Heart left ventricle (tissue), 16 donors: ENCODE measurements at regions not wholly inside any gene's neighbourhood (a gene's known extent, or its start where the extent isn't known, plus 50 kb on each side); places are given as distances from the start of the nearest gene placed in this dataset.

Experiments used
- ATAC-seq, 4 donors: fragments of 200-7000 bp; cut with Tn5 transposase; one replicate each; pipeline ENCODE4 v1.9.1; 2020 to 2022; ENCODE audit warnings: moderate library complexity in 4 of 4, mild to moderate bottlenecking in 3 of 4, moderate number of reproducible peaks in 1 of 4
- DNase-seq, 5 donors: peaks; one replicate each; pipeline ENCODE4 v3.0.0-alpha.2; 2020
- H3K27ac ChIP-seq, 12 donors: fragments of 200-600 bp; sonication (generic) in 4 of 12; one replicate each; pipeline versions ENCODE4 v1.5.0 to v1.8.0; 2016 to 2022; ENCODE audit warnings: mild to moderate bottlenecking in 2 of 12
- H3K27me3 ChIP-seq, 9 donors: fragments of 200-600 bp; sonication (generic) in 2 of 9; one replicate each; pipeline versions ENCODE4 v1.5.1 to v1.8.0; 2016 to 2022; ENCODE audit warnings: mild to moderate bottlenecking in 3 of 9
- H3K36me3 ChIP-seq, 9 donors: fragments of 200-600 bp; sonication (generic) in 2 of 9; one replicate each; pipeline versions ENCODE4 v1.5.0 to v1.8.0; 2018 to 2022; ENCODE audit warnings: mild to moderate bottlenecking in 2 of 9
- H3K4me1 ChIP-seq, 12 donors: fragments of 200-600 bp; sonication (generic) in 4 of 12; one replicate each; pipeline versions ENCODE4 v1.5.0 to v1.8.0; 2016 to 2022; ENCODE audit warnings: mild to moderate bottlenecking in 3 of 12
- H3K4me3 ChIP-seq, 12 donors: fragments of 200-600 bp; sonication (generic) in 4 of 12; one replicate each; pipeline versions ENCODE4 v1.5.0 to v1.8.0; 2017 to 2022; ENCODE audit warnings: mild to moderate bottlenecking in 9 of 12, moderate library complexity in 4 of 12
- H3K9me3 ChIP-seq, 12 donors: fragments of 200-600 bp; sonication (generic) in 4 of 12; one replicate each; pipeline versions ENCODE4 v1.5.0 to v1.8.0; 2016 to 2022; ENCODE audit warnings: mild to moderate bottlenecking in 1 of 12
- CTCF ChIP-seq, 12 donors: fragments of 200-600 bp; sonication (generic) in 4 of 12; IDR thresholded peaks; one replicate each; pipeline versions ENCODE4 v1.5.0 to v1.8.0; 2018 to 2022; ENCODE audit warnings: antibody characterized with exemption in 12 of 12, mild to moderate bottlenecking in 5 of 12
- POLR2A ChIP-seq, 2 donors: fragments of 450-650 bp; IDR thresholded peaks; one replicate each; pipeline ENCODE4 v1.6.1; 2017; ENCODE audit warnings: antibody characterized with exemption in 2 of 2, mild to moderate bottlenecking in 2 of 2, moderate library complexity in 2 of 2
- WGBS, 4 donors: extraction: QIAGEN DNeasy Blood & Tissue Kit in 2 of 4; methylation state at CpG; one replicate each; pipeline versions ENCODE4 v1.1.5 to v1.1.7; 2013 to 2018; 5-methylcytosine and 5-hydroxymethylcytosine counted together
- intact Hi-C, 10 donors: fragments of 100-400 bp; cut with DNase I; formaldehyde crosslinking; loops; one replicate each; pipeline versions ENCODE4 v1.11.1 to v1.14.2; 2022
- donor health status: ischemic (EF 13 %, LVEDD 7.1; RV severe dilation, severe dysfunction).
- donor health status: healthy with polysubstance abuse.
- donor health status: DM: no; HTN: yes; CAD: no.
- donor health status: DM: no; HTN: no; CAD: no.
- donor health status: ischemic (EF 25% LVEDD 6.9; RV normal size, moderate dysfunction).
- donor health status: ischemic (EF 25% LVEDD 5.7; RV mildly dilated, moderate dysfunction).
- donor health status: healthy.
- donor health status: DM: yes; HTN: yes; CAD: no.
- donor health status: ischemic (EF 35%, LVEDD 5.7; RV mildly dilated, moderate dysfunction).
- donor health status: nonischemic (EF 11% LVEDD 7.7; RV severe dilation, severe dysfunction).
- donor health status: DM: yes; HTN: yes; CAD: no.
- donor health status: PGD.
- donor health status: ischemic (EF 29% LVEDD 5.4; RV normal size, mild dysfunction).
- donor health status: nonischemic (EF 23%, LVEDD 6.1; RV moderate dilation, normal function).

DNA sequence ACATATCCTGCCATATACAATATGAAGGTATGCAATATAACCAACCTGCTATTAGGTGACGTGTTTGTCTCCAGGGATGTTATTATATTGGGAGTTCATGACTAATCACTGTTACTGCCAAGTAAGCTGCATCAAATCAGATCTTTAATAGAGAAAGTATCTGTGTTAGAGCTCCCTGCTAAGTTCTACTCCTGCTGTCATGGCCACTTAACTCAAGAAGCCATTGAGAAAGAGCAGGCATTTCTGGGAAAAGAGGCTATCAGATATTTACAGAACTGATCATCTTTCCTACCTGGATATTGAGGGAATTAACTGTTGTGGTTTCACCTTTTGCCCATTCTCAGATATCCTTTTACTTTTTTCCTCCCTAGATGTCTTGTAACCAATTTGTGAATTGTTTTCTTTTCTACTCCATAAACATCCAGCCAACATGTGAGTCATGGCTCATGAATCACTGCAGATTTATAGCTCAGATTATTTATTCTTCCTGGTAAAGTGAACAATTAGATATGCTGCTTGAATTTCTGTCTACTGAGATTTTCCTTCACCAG, 634.8 kb upstream of the FAM174A start:
- intact Hi-C loops: no loop called here
- WGBS, 4 donors: 73 to 88% (median 79%) methylated on average over 1 of the region's 1 CpG

GRCh38 chr5:99879791-99880511, 655.2 kb upstream of the FAM174A start:
- Histone ChIP-seq H3K9me3 (no peaks in the 10 kb centered on the region), H3K4me1 (no peaks in the 10 kb centered on the region), H3K27me3 (no peaks in the 10 kb centered on the region), H3K36me3 (no peaks in the 10 kb centered on the region), H3K4me3 (no peak overlapping the region), H3K27ac (no peak overlapping the region)
- TF ChIP-seq POLR2A (IDR thresholded peaks at IDR 0.05) (no peak), CTCF (IDR thresholded peaks at IDR 0.05) (no peak)
- WGBS, 4 donors: 79 to 86% (median 82%) methylated on average over 4 of the region's 4 CpGs
- DNase-seq (no peak), ATAC-seq (no peak)
- intact Hi-C loops: no loop called here

More for the DNA sequence above, 634.8 kb upstream of the FAM174A start:
- TF ChIP-seq POLR2A (IDR thresholded peaks at IDR 0.05) (no peak), CTCF (IDR thresholded peaks at IDR 0.05) (no peak)
- H3K27ac ChIP-seq: no peak overlapping the region
- ATAC-seq (no peak), DNase-seq (no peak)
- no peaks in the 10 kb centered on the region for H3K4me1 ChIP-seq
- H3K27me3 ChIP-seq: no peaks in the 10 kb centered on the region
- H3K9me3 ChIP-seq: peaks cover 0 to 3% (median 0%) of the 10 kb centered on the region in 12 donors
- H3K36me3 ChIP-seq: no peaks in the 10 kb centered on the region
- H3K4me3 ChIP-seq: no peak overlapping the region

- intact Hi-C loops: no loop called here
- TF ChIP-seq POLR2A (IDR thresholded peaks at IDR 0.05): no peak
- TF ChIP-seq CTCF (IDR thresholded peaks at IDR 0.05): no peak
- ATAC-seq (no peak), DNase-seq (peak in 1 of 5 donors; percentile 19)
- Histone ChIP-seq H3K27ac (no peak overlapping the region), H3K27me3 (no peaks in the 10 kb centered on the region), H3K4me1 (no peaks in the 10 kb centered on the region), H3K9me3 (no peaks in the 10 kb centered on the region), H3K36me3 (no peaks in the 10 kb centered on the region), H3K4me3 (no peak overlapping the region)
- WGBS, 4 donors: 75 to 81% (median 79%) methylated on average over 4 to 5 of the region's 5 CpGs
Measured at GRCh38 chr5:99878830-99879229, 656.3 kb upstream of the FAM174A start.

GRCh38 chr5:99866740-99867139, 668.4 kb upstream of the FAM174A start:
- no peaks in the 10 kb centered on the region for H3K27me3 ChIP-seq
- DNase-seq: no peak
- no peaks in the 10 kb centered on the region for H3K36me3 ChIP-seq
- 58 to 76% (median 67%) methylated on average over 2 of the region's 2 CpGs for WGBS, 4 donors
- no peak for ATAC-seq
- H3K27ac ChIP-seq: no peak overlapping the region
- no peak for TF ChIP-seq POLR2A (IDR thresholded peaks at IDR 0.05)
- TF ChIP-seq CTCF (IDR thresholded peaks at IDR 0.05): no peak
- peaks cover 0 to 4% (median 0%) of the 10 kb centered on the region in 12 donors for H3K9me3 ChIP-seq
- H3K4me3 ChIP-seq: no peak overlapping the region
- H3K4me1 ChIP-seq: no peaks in the 10 kb centered on the region
- intact Hi-C loops: no loop called here
